ENCODE measurements at regions not wholly inside any gene's neighbourhood (a gene's known extent, or its start where the extent isn't known, plus 50 kb on each side); places are given as distances from the start of the nearest gene placed in this dataset.
"Not testable (repeated sequence)": the region's sequence is repeated elsewhere in the genome, so short reads cannot be mapped to it uniquely, and the experiment has no call there.

DNA sequence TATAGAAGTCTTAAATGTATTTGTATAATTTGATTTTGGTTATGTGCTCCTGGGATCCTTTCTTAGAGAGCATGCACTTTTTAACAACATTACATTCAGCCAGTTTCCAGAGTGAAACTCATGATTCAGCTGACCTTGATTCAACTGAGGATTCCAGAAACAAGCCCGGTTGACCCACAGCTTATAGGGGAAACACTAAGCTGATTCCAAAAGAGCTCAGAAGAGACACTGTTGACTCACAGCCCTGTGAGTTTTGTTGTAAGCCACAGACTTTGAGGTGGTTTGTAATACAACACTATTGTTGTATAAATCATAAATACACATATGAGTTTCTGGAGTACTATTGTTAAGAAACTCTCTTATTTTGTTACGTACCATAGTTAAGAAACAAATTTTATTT is 133.8 kb upstream of the MGAT4C start:
- TF ChIP-seq, protein P1, sequence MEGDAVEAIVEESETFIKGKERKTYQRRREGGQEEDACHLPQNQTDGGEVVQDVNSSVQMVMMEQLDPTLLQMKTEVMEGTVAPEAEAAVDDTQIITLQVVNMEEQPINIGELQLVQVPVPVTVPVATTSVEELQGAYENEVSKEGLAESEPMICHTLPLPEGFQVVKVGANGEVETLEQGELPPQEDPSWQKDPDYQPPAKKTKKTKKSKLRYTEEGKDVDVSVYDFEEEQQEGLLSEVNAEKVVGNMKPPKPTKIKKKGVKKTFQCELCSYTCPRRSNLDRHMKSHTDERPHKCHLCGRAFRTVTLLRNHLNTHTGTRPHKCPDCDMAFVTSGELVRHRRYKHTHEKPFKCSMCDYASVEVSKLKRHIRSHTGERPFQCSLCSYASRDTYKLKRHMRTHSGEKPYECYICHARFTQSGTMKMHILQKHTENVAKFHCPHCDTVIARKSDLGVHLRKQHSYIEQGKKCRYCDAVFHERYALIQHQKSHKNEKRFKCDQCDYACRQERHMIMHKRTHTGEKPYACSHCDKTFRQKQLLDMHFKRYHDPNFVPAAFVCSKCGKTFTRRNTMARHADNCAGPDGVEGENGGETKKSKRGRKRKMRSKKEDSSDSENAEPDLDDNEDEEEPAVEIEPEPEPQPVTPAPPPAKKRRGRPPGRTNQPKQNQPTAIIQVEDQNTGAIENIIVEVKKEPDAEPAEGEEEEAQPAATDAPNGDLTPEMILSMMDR (conservative IDR thresholded peaks at IDR 0.05; ENCODE audit: low read length) = no peak
- H3K4me3 ChIP-seq (ENCODE audit: low read length) = no peak overlapping the region
- DNase-seq (ENCODE audit: low read depth) = no peak

- DNase-seq (ENCODE audit: low read depth) = no peak
- TF ChIP-seq, protein P1 (conservative IDR thresholded peaks at IDR 0.05; ENCODE audit: low read length) = no peak
These were observed 131.5 kb upstream of the MGAT4C start for GRCh38 chr12:86387591-86388145.

DNA sequence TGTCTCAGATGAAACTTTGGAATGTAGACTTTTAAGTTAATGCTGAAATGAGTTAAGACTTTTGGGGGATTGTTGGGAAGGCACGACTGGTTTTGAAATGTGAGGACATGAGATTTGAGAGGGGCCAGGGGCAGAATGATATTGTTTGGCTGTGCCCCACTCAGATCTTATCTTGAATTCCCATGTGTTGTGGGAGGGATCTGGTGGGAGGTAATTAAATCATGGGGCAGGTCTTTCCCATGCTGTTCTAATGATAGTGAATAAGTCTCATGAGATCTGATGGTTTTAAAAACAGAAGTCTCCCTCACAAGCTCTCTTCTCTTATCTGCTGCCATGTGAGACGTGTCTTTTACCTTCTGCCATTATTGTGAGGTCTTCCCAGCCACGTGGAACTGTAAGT is 127.6 kb upstream of the MGAT4C start:
- not testable (repeated sequence) for H3K4me3 ChIP-seq (ENCODE audit: low read length); DNase-seq (ENCODE audit: low read depth)

More at GRCh38 chr12:86387591-86388145, 131.5 kb upstream of the MGAT4C start:
- no peak overlapping the region for H3K4me3 ChIP-seq (ENCODE audit: low read length)

DNA sequence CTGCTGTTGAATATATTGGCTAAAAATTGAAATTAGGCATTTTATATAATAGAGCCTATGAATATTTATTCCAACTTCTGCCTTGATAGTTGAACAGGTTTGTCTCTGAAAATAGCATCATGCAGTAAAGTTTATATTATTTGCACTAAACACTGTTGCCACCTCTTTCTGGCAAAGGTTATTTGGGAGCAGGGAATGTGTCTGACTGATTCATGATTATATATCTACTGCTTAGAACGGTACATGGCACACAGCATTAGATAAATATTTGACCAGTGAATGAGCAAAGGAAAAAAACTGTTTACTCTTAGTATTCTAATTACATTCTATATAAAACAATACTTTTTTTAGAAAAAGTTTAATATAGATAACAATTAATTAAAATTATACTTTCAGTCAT is 123.1 kb upstream of the MGAT4C start:
- TF ChIP-seq, protein P1 (conservative IDR thresholded peaks at IDR 0.05; ENCODE audit: low read length) = no peak
- H3K4me3 ChIP-seq (ENCODE audit: low read length) = no peak overlapping the region
- no peak for DNase-seq (ENCODE audit: low read depth)

- no peak overlapping the region for H3K4me3 ChIP-seq (ENCODE audit: low read length)
- DNase-seq (ENCODE audit: low read depth) = no peak
- TF ChIP-seq, protein P1 (conservative IDR thresholded peaks at IDR 0.05; ENCODE audit: low read length) = no peak
These were observed 119.9 kb upstream of the MGAT4C start for GRCh38 chr12:86376052-86376451.

GRCh38 chr12:86373813-86374212 is 117.6 kb upstream of the MGAT4C start:
- H3K4me3 ChIP-seq (ENCODE audit: low read length) = no peak overlapping the region
- no peak for DNase-seq (ENCODE audit: low read depth)
- TF ChIP-seq, protein P1 (conservative IDR thresholded peaks at IDR 0.05; ENCODE audit: low read length) = no peak

DNA sequence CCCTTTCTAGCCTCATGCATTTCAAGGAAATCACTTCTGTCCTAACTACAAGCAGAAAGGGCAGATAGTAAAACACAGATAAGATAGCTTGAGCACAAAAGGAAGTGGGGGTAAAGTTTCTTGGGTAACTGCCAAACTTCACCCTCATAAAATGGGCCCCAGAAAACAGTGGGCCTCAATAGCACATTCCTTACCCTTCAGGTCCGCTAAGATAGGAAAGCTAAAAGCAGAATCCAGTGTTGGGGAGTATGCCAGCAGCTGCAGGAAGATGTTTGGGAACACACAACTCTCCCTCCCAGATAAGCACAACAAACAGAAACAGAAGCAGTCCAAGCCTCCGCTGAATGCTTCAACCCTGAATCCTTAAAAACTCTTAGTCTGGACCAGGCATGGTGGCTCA is 110.9 kb upstream of the MGAT4C start:
- no peak for DNase-seq (ENCODE audit: low read depth)
- no peak overlapping the region for H3K4me3 ChIP-seq (ENCODE audit: low read length)
- TF ChIP-seq, protein P1 (conservative IDR thresholded peaks at IDR 0.05; ENCODE audit: low read length) = no peak

- no peak overlapping the region for H3K4me3 ChIP-seq (ENCODE audit: low read length)
- DNase-seq (ENCODE audit: low read depth) = no peak
- TF ChIP-seq, protein P1 (conservative IDR thresholded peaks at IDR 0.05; ENCODE audit: low read length) = no peak
These were observed 93.0 kb upstream of the MGAT4C start for GRCh38 chr12:86349196-86349595.

All from AG10803 (cell line).